SK-N-SH (cell line): ENCODE measurements at regions not wholly inside any gene's neighbourhood (a gene's known extent, or its start where the extent isn't known, plus 50 kb on each side); places are given as distances from the start of the nearest gene placed in this dataset.
"Not testable (repeated sequence)": the region's sequence is repeated elsewhere in the genome, so short reads cannot be mapped to it uniquely, and the experiment has no call there.

Experiments used
- CTCF ChIP-seq: fragments of 200-600 bp; sonication (generic); IDR thresholded peaks from 2 replicates; pipeline ENCODE4 v1.6.1; 2017; ENCODE audit warnings: antibody characterized with exemption, mild to moderate bottlenecking, moderate library complexity
- EP300 ChIP-seq, 2 experiments: IDR thresholded peaks; 2 replicates each; pipeline versions ENCODE4 v1.4.0 to v1.6.1; 2012; ENCODE audit warnings: borderline replicate concordance in 1 of 2, low read depth in 1 of 2, low read length in 1 of 2
- FOSL2 ChIP-seq: IDR thresholded peaks from 2 replicates; pipeline ENCODE4 v1.4.0; 2012; ENCODE audit warnings: low read depth, mild to moderate bottlenecking, moderate library complexity, borderline replicate concordance
- FOXJ3 ChIP-seq: sonication (generic); formaldehyde crosslinking; IDR thresholded peaks from 2 replicates; pipeline ENCODE4 v1.5.1; 2020; ENCODE audit warnings: mild to moderate bottlenecking, missing genetic modification reagents
- FOXM1 ChIP-seq: IDR thresholded peaks from 2 replicates; pipeline ENCODE4 v1.4.0; 2012; ENCODE audit warnings: low read depth, mild to moderate bottlenecking
- SMC3 ChIP-seq: IDR thresholded peaks from 2 replicates; pipeline ENCODE4 v1.6.1; 2012; ENCODE audit warnings: low read depth, low read length, improper control_type of control experiment
- TAF1 ChIP-seq: IDR thresholded peaks from 2 replicates; pipeline ENCODE4 v1.6.1; 2012; ENCODE audit warnings: low read depth, mild to moderate bottlenecking, low read length, moderate library complexity, borderline replicate concordance

DNA sequence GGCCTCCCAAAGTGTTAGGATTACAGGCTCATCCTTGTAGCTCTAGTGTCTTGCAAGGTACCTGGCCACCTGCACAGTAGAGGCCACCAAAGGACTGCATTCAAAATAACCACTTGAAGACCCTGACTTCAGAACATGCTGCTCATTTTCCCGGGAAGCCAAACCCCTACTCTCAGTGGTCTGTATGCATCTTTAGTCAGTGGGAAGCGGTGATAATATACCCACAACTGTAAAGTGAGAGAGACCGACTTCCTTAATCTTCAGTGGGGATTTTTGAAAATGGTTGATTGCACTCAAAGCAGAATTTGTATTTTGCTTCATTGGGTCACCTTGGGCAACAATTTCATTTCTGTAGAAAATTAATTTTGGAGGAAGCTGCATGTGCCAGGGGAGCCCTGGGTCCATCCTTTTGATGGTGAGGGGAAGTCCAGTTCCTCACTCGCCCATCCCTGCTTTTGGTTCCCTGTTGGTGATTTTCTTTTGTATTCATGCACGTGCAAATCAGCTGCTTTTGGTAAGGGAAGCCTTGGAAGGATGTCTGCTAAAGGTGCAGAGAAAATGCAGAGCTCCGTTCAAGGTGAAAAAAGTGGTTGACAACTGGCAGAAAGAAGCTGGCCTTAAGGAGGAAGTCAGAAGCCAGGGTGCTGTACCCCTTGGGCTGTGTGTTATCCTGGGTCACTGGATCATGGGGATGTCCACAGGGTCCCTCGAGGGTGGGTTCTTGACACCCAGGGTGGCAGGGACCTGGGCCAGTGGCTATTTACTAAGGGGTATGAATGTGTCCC lies 59.5 kb downstream of the NPIPB11 start:
- not testable (repeated sequence) for TF ChIP-seq FOSL2; CTCF; SMC3; TAF1; FOXM1; EP300 (IDR thresholded peaks at IDR 0.05; ENCODE audit: borderline replicate concordance in 1 of 2, low read depth in 1 of 2, low read length in 1 of 2); FOXJ3 (CRISPR knock-in tag)
